SJSA1 (cell line): ENCODE measurements at regions not wholly inside any gene's neighbourhood (a gene's known extent, or its start where the extent isn't known, plus 50 kb on each side); places are given as distances from the start of the nearest gene placed in this dataset.
"Not testable (repeated sequence)": the region's sequence is repeated elsewhere in the genome, so short reads cannot be mapped to it uniquely, and the experiment has no call there.

Source experiments
- DNase-seq, 2 experiments: peaks; one replicate each; pipeline ENCODE4 v3.0.0-alpha.2; 2015 to 2020; ENCODE audit warnings: low spot score in 2 of 2, low read depth in 1 of 2
- H3K27ac ChIP-seq: fragments of 250-450 bp; sonication (Bioruptor Pico); 2 replicates; pipeline ENCODE4 v1.5.1; 2020; ENCODE audit warnings: mild to moderate bottlenecking, moderate library complexity
- H3K27me3 ChIP-seq: fragments of 250-450 bp; sonication (Bioruptor Pico); replicated peaks from 2 replicates; pipeline ENCODE4 v1.5.1; 2020; ENCODE audit warnings: mild to moderate bottlenecking, moderate library complexity
- H3K36me3 ChIP-seq: fragments of 250-450 bp; sonication (Bioruptor Pico); 2 replicates; pipeline ENCODE4 v1.5.1; 2020; ENCODE audit warnings: mild to moderate bottlenecking
- H3K4me1 ChIP-seq: fragments of 250-450 bp; sonication (Bioruptor Pico); replicated peaks from 2 replicates; pipeline ENCODE4 v1.6.1; 2021; ENCODE audit warnings: mild to moderate bottlenecking
- H3K4me3 ChIP-seq: fragments of 250-450 bp; sonication (Bioruptor Pico); 2 replicates; pipeline ENCODE4 v1.5.1; 2020; ENCODE audit warnings: mild to moderate bottlenecking
- H3K9me3 ChIP-seq: fragments of 250-450 bp; sonication (Bioruptor Pico); replicated peaks from 2 replicates; pipeline ENCODE4 v1.5.1; 2020; ENCODE audit warnings: mild to moderate bottlenecking

- not testable (repeated sequence) for H3K4me1 ChIP-seq, H3K9me3 ChIP-seq, H3K36me3 ChIP-seq, H3K27me3 ChIP-seq, H3K4me3 ChIP-seq, DNase-seq, H3K27ac ChIP-seq
These were observed 154.2 kb upstream of the NUDT10 start for GRCh38 chrX:51178356-51178900.

- not testable (repeated sequence) for H3K4me1 ChIP-seq, H3K9me3 ChIP-seq, H3K27ac ChIP-seq, H3K27me3 ChIP-seq, H3K36me3 ChIP-seq, DNase-seq, H3K4me3 ChIP-seq
These were observed 152.8 kb upstream of the NUDT10 start for GRCh38 chrX:51179805-51180204.

- Histone ChIP-seq H3K4me1 (no peaks in the 10 kb centered on the region), H3K36me3 (no peaks in the 10 kb centered on the region), H3K9me3 (no peaks in the 10 kb centered on the region), H3K27ac (no peak overlapping the region), H3K27me3 (no peaks in the 10 kb centered on the region), H3K4me3 (no peak overlapping the region)
- DNase-seq = no peak
These were observed 150.1 kb upstream of the NUDT10 start for GRCh38 chrX:51182545-51182944.

- no peaks in the 10 kb centered on the region for H3K36me3 ChIP-seq
- H3K9me3 ChIP-seq = no peaks in the 10 kb centered on the region
- no peak overlapping the region for H3K27ac ChIP-seq
- no peak for DNase-seq
- no peak overlapping the region for H3K4me3 ChIP-seq
- H3K4me1 ChIP-seq = no peaks in the 10 kb centered on the region
- H3K27me3 ChIP-seq = no peaks in the 10 kb centered on the region
These were observed 140.5 kb upstream of the NUDT10 start for GRCh38 chrX:51192104-51192503.

- no peaks in the 10 kb centered on the region for H3K27me3 ChIP-seq
- no peaks in the 10 kb centered on the region for H3K36me3 ChIP-seq
- no peak for DNase-seq
- H3K9me3 ChIP-seq = no peaks in the 10 kb centered on the region
- H3K4me1 ChIP-seq = no peaks in the 10 kb centered on the region
- H3K4me3 ChIP-seq = no peak overlapping the region
- no peak overlapping the region for H3K27ac ChIP-seq
These were observed 117.4 kb upstream of the NUDT10 start for GRCh38 chrX:51215266-51215665.

GRCh38 chrX:51215856-51216255 lies 116.8 kb upstream of the NUDT10 start:
- Histone ChIP-seq H3K36me3 (no peaks in the 10 kb centered on the region), H3K27me3 (no peaks in the 10 kb centered on the region), H3K4me1 (no peaks in the 10 kb centered on the region), H3K4me3 (no peak overlapping the region), H3K27ac (no peak overlapping the region), H3K9me3 (no peaks in the 10 kb centered on the region)
- no peak for DNase-seq

- H3K36me3 ChIP-seq = no peaks in the 10 kb centered on the region
- DNase-seq = no peak
These were observed 90.4 kb upstream of the NUDT10 start for GRCh38 chrX:51242212-51242611.

GRCh38 chrX:51257490-51257889 lies 75.1 kb upstream of the NUDT10 start:
- Histone ChIP-seq H3K4me3 (no peak overlapping the region), H3K9me3 (no peaks in the 10 kb centered on the region), H3K4me1 (no peaks in the 10 kb centered on the region), H3K36me3 (no peaks in the 10 kb centered on the region), H3K27me3 (no peaks in the 10 kb centered on the region), H3K27ac (no peak overlapping the region)
- DNase-seq = no peak

More at GRCh38 chrX:51242212-51242611, 90.4 kb upstream of the NUDT10 start:
- Histone ChIP-seq H3K4me3 (no peak overlapping the region), H3K9me3 (no peaks in the 10 kb centered on the region), H3K27ac (no peak overlapping the region), H3K27me3 (no peaks in the 10 kb centered on the region), H3K4me1 (no peaks in the 10 kb centered on the region)

- H3K27ac ChIP-seq, H3K27me3 ChIP-seq, H3K36me3 ChIP-seq, H3K9me3 ChIP-seq, H3K4me1 ChIP-seq, H3K4me3 ChIP-seq, DNase-seq: not testable (repeated sequence)
These were observed 70.4 kb upstream of the NUDT10 start for GRCh38 chrX:51262271-51262670.

GRCh38 chrX:51272638-51273037 lies 60.0 kb upstream of the NUDT10 start:
- Histone ChIP-seq H3K36me3 (no peaks in the 10 kb centered on the region), H3K27me3 (no peaks in the 10 kb centered on the region), H3K9me3 (no peaks in the 10 kb centered on the region), H3K27ac (no peak overlapping the region), H3K4me1 (no peaks in the 10 kb centered on the region), H3K4me3 (no peak overlapping the region)
- DNase-seq = no peak

GRCh38 chrX:51281758-51282318 lies 50.8 kb upstream of the NUDT10 start:
- Histone ChIP-seq H3K27me3 (no peaks in the 10 kb centered on the region), H3K4me1 (no peaks in the 10 kb centered on the region), H3K4me3 (no peak overlapping the region), H3K9me3 (no peaks in the 10 kb centered on the region), H3K27ac (no peak overlapping the region), H3K36me3 (no peaks in the 10 kb centered on the region)
- no peak for DNase-seq
